Panc1 (cell line): ENCODE measurements at regions not wholly inside any gene's neighbourhood (a gene's known extent, or its start where the extent isn't known, plus 50 kb on each side); places are given as distances from the start of the nearest gene placed in this dataset.

ENCODE experiments used
- CTCF ChIP-seq: fragments of 450-650 bp; IDR thresholded peaks from 2 replicates; pipeline ENCODE4 v1.5.1; 2017; ENCODE audit warnings: mild to moderate bottlenecking
- POLR2AphosphoS5 ChIP-seq: IDR thresholded peaks from 2 replicates; pipeline ENCODE4 v1.6.1; 2012; ENCODE audit warnings: mild to moderate bottlenecking, low read depth, low read length, moderate library complexity
- REST ChIP-seq, 2 experiments: IDR thresholded peaks; 2 replicates each; pipeline ENCODE4 v1.6.1; 2011 to 2012; ENCODE audit warnings: low read depth in 2 of 2, control low read depth in 1 of 2, low read length in 1 of 2, mild to moderate bottlenecking in 1 of 2, moderate library complexity in 1 of 2; ENCODE audit not compliant: insufficient read depth in 1 of 2
- SIN3A ChIP-seq: IDR thresholded peaks from 2 replicates; pipeline ENCODE4 v1.6.1; 2012; ENCODE audit warnings: low read depth, mild to moderate bottlenecking, low read length, moderate library complexity, borderline replicate concordance; ENCODE audit not compliant: insufficient read depth
- TCF7L2 ChIP-seq: IDR thresholded peaks from 2 replicates; pipeline ENCODE4 v1.6.1; 2011; ENCODE audit warnings: mild to moderate bottlenecking, low read depth, low read length, inconsistent platforms

- TF ChIP-seq CTCF (no peak), POLR2AphosphoS5 (no peak), SIN3A (no peak), REST (IDR thresholded peaks at IDR 0.05; ENCODE audit: insufficient read depth in 1 of 2, low read depth in 2 of 2, low read length in 1 of 2) (no peak), TCF7L2 (no peak)
These were observed 735.1 kb upstream of the MIR17HG start for GRCh38 chr13:90612391-90612790.
